NCI-H82 treated with DMSO at 0.1 percent for 48 hours (cell line): ENCODE measurements at regions not wholly inside any gene's neighbourhood (a gene's known extent, or its start where the extent isn't known, plus 50 kb on each side); places are given as distances from the start of the nearest gene placed in this dataset.

ENCODE experiments used
- DNase-seq: peaks from one replicate; lab custom pipeline; 2025; ENCODE audit not compliant: unreplicated experiment; lab: John Stamatoyannopoulos, UW

- peak; percentile 83 for DNase-seq
Observed at GRCh38 chr2:226063704-226064440, 664.4 kb downstream of the NYAP2 start.

DNA sequence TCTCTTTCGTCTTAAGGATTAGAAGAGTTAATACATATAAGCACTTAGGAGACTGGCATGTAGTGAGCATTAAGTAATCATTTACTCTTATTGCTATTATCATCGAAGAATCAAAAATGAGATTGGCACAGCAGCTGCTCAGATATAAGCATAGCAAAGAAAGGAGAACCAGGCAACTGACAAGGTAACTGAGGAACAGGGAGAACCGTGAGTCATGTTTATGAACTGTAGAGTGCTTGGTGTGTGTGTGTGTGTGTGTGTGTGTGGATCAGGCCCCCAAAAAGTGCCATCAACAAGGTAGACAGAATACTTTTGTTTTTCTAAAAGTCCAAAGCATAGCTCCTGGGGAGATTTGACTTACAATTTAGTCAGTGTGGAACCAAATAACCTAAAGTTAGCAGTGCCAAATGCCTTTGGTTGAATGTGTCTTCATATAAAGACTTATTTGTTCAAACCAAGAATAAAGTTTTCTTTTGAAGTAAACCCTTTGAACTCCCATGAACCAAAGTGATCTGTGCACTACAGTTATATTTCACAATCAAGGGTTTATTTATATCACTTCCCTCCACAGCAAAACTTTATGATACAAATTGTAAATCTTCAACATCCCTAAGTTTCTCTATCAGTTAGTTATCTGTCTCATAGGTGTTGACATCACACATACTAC, 660.6 kb downstream of the NYAP2 start:
- DNase-seq = no peak

- DNase-seq = no peak
Observed at GRCh38 chr2:226057914-226058313, 658.4 kb downstream of the NYAP2 start.

DNA sequence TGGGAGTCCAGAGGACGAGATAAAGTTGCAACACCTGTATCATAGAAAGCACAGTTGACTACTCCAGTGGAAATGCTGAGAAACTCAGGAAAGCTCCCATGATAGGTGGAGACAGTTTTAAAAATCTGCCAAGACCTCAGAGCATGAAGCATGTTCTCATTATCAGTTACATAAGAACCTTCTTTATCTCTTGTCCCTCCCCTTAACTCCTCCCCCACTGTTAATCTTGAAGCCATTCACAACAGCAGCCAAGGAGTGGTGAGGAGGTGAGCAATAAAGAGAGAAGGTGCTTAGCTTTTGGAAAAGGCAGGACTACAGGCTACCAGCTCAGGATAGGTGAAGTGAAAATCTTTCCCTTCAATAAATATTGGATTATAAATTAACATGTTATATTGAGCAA, 657.9 kb downstream of the NYAP2 start:
- no peak for DNase-seq

DNA sequence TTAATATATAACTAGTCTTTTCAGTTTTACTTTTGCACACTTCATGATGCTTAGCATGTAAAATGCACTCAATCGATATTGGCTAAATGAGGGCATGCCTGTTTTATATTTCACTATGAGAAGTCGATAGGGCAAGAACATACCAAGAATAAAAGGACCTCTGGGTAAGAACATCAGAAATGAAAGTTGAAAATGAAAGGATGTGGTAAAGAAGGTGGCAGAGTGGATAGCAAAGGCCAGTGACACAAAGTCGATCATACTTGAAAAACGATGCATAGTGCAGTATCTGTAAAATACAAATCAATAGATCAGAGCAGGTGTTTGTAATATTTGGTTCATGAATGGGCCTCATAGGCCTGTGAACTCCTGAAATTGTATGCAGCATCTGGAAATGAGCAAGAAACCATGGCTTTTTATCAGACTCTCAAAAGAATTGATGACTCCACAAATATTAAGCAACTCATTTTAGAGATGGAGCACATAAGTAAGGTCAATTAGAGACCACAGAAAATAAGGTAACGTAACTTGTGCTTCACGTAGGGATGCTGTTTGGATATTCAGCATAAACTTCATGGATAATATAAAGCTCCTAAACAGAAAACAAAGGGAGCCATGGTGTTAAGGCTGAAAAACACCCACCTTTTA, 653.4 kb downstream of the NYAP2 start:
- no peak for DNase-seq

- DNase-seq = no peak
Observed at GRCh38 chr2:226050822-226051221, 651.3 kb downstream of the NYAP2 start.

DNA sequence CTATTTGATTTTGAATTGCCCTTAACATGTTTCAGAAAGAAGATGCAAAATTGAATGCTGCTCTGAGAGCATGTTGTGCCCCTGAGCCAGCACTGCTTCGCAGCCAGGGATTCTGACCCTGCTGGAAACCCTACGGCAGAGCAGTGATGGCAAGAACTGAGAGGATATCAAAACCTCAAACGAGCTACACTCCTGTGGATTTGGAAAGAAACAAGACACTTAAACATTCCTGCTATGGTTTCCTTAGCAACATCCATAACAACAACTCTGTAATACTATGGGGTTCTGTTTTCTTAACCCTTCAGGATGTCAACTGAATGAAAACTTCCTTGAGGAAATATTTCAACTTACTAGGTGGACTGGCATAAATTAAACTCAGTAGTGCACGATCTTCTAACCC, 649.1 kb downstream of the NYAP2 start:
- no peak for DNase-seq

DNA sequence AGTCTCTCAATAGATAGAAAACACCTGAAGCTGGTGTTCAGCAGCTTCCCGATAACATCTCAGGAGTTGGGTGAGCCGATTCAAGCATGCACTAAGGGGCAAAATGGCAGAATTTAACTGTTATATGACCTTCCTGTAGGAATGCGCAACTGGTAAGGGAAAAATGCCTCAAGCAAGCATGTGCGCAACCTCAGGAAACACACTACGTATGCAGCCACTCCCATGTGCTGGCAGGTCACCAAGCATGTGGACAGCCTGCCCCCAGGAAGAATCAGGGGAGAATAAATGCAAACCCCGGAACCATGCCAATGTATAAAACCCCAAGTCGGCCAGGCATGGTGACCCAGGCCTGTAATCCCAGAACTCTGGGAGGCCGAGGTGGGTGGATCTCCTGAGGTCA, 645.6 kb downstream of the NYAP2 start:
- DNase-seq = no peak

GRCh38 chr2:226040344-226040900, 640.9 kb downstream of the NYAP2 start:
- DNase-seq = no peak

GRCh38 chr2:226037526-226037925, 638.0 kb downstream of the NYAP2 start:
- no peak for DNase-seq

DNA sequence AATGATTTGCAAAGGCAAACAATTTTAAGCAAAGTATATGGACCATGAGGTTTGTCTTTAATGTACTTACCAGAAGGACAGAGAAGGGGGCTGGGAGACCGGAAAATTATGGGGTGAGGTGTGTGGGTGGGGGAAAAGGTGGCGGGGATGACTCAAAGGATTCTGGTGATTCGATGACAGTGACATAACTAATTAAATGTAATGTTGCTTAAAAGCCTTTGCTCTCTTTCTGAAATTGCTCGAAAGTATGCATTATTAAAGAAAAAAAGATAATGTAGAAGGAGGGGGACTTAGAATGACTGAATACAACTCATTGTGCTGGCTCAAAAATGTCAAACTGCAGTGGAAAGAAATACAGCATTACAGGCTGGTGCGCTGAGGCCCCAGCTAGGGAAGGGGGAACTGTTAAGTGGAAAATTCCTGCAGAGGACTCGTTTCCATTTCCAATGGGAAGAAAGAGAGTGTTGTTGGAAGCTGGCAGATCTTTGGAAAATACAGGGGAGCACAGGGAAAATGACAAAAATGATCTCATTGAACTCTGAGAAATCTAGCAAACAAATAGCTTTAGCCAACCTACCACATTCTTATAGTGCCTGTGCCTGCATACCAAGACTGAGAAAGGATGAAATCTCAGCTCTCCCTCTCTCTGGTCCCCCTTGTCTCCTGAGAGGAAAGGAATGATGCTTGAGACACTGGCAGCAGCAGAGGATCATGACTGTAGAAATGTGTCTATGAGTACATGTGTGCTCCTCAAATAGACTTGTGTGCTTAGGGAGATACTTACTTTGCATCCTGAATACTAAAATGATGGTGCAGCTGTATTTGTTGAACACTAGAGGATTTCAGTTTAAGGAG, 632.4 kb downstream of the NYAP2 start:
- no peak for DNase-seq

GRCh38 chr2:226030788-226031646, 631.5 kb downstream of the NYAP2 start:
- DNase-seq = peak; percentile 77

- DNase-seq = no peak
Observed at GRCh38 chr2:226030369-226030768, 630.9 kb downstream of the NYAP2 start.

GRCh38 chr2:226023946-226024345, 624.4 kb downstream of the NYAP2 start:
- DNase-seq = no peak

GRCh38 chr2:226023383-226023782, 623.9 kb downstream of the NYAP2 start:
- DNase-seq = no peak

- DNase-seq = no peak
Observed at GRCh38 chr2:226020956-226021355, 621.4 kb downstream of the NYAP2 start.

DNA sequence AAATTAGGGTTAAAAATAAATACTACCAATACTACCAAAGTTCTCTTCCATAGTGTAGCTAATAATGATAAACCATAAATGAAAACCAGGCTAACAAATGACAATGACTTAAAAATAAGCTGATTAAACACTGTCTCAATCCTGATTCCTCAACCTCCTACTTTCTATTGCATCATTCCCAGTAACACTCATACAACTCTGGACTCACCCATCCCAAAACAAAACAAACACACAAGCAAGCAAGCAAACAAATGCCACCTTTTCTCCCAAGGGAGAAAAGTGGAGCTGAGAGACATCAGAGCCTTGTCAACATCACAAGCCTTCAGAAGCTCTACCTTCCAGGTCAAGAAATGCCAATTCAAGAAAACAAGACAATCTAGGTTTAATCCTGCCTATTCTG, 620.7 kb downstream of the NYAP2 start:
- DNase-seq = no peak

GRCh38 chr2:226018641-226019040, 619.1 kb downstream of the NYAP2 start:
- DNase-seq = no peak

DNA sequence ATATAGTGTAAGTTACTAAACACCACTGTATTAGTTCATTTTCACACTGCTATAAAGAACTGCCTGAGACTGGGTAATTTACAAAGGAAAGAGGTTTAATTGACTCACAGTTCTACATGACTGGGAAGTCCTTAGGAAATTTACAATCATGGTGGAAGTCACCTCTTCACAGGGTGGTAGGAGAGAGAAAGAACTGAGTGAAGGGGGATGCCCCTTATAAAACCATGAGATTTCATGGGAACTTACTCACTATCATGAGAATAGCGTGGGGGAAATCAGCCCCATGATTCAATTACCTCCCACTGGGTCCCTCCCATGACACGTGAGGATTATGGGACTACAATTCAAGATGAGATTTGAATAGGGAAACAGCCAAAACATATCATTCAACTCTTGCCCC, 618.0 kb downstream of the NYAP2 start:
- DNase-seq = no peak

DNA sequence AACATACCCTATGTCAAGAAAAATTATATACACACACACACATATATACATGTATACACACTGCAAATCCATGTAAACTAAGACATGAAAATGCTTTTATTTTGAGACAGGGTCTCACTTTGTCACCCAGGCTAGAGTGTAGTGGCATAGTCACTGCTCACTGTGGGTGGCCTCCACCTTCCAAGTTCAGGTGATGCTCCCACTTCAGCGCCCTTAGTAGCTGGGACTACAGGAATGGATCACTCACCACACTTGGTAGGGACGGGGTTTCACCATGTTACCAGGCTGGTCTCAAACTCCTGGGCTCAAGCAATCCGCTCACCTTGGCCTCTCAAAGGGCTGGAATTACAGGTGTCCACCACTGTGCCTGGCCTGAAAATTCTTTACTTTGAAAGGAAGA, 617.6 kb downstream of the NYAP2 start:
- DNase-seq = no peak
